Esophagus squamous epithelium (tissue), 5 donors: ENCODE measurements at regions not wholly inside any gene's neighbourhood (a gene's known extent, or its start where the extent isn't known, plus 50 kb on each side); places are given as distances from the start of the nearest gene placed in this dataset.
"Not testable (repeated sequence)": the region's sequence is repeated elsewhere in the genome, so short reads cannot be mapped to it uniquely, and the experiment has no call there.

Experiments used
- DNase-seq: peaks from one replicate; lab custom pipeline; 2025; lab: John Stamatoyannopoulos, UW
- H3K27ac ChIP-seq, 4 donors: fragments of 200-600 bp; sonication (generic); one replicate each; pipeline ENCODE4 v1.5.1; 2016 to 2019; ENCODE audit warnings: mild to moderate bottlenecking in 1 of 4
- H3K27me3 ChIP-seq, 4 donors: fragments of 200-600 bp; sonication (generic); 1 replicate in 3 of 4; 2 replicates in 1 of 4; pipeline versions ENCODE4 v1.5.1 to v1.6.0; 2017 to 2021; ENCODE audit warnings: antibody characterized with exemption in 1 of 4
- H3K36me3 ChIP-seq, 3 donors: fragments of 200-600 bp; sonication (generic); one replicate each; pipeline ENCODE4 v1.5.1; 2016 to 2019
- H3K4me1 ChIP-seq, 3 donors: fragments of 200-600 bp; sonication (generic); one replicate each; pipeline ENCODE4 v1.5.1; 2017 to 2019
- H3K4me3 ChIP-seq, 4 donors: fragments of 200-600 bp; sonication (generic); 1 replicate in 3 of 4; 2 replicates in 1 of 4; pipeline ENCODE4 v1.5.1; 2016 to 2019; ENCODE audit warnings: mild to moderate bottlenecking in 2 of 4, moderate library complexity in 1 of 4
- H3K9me3 ChIP-seq, 3 donors: fragments of 200-600 bp; sonication (generic); one replicate each; pipeline ENCODE4 v1.5.1; 2016 to 2019
- CTCF ChIP-seq, 6 experiments: fragments of 450-650 bp in 4 of 6; fragments of 200-600 bp in 2 of 6; sonication (generic) in 2 of 6; IDR thresholded peaks; one replicate each; pipeline ENCODE4 v1.5.1; 2016 to 2019; ENCODE audit warnings: antibody characterized with exemption in 6 of 6, mild to moderate bottlenecking in 4 of 6, moderate library complexity in 4 of 6
- POLR2A ChIP-seq, 4 donors: fragments of 450-650 bp; IDR thresholded peaks; one replicate each; pipeline ENCODE4 v1.6.1; 2017; ENCODE audit warnings: antibody characterized with exemption in 4 of 4, mild to moderate bottlenecking in 4 of 4, moderate library complexity in 3 of 4
- WGBS, 2 donors: methylation state at CpG; one replicate each; pipeline ENCODE4 v1.1.5; 2018; 5-methylcytosine and 5-hydroxymethylcytosine counted together
- intact Hi-C: fragments of 100-400 bp; cut with DNase I; formaldehyde crosslinking; loops from one replicate; pipeline ENCODE4 v1.15.0; 2022
- donor health status: DM: yes; HTN: yes; CAD: no.

DNA sequence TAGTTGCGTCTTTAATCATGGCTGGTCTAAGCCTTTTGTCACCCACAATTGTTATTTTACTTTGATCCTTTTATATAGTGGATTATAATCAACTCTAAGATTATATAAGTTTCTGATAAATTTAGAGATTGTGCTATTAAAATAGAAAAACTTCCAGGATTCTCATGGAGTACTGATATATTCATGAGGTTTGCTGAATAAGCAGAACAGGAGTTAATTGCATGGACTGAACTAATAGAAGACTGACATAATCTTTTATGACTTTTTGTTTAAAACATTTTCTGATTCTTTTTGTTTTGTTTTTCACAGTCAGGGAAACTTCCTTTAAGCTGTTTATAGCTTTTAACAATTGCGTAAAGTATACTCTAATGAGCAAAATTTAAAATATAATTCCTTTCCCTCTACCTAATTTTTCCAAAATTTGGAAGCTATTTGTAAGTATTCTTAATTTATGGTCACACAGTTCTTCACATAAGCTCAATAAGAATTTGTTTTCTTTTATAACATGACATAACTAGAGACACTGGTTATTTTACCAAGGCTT, 129.9 kb upstream of the TMEM260 start:
- no peak overlapping the region for H3K27ac ChIP-seq
- intact Hi-C loops = no loop called here
- H3K27me3 ChIP-seq = peaks cover 0 to 1% (median 0%) of the 10 kb centered on the region in 4 donors
- H3K4me1 ChIP-seq = no peaks in the 10 kb centered on the region
- H3K9me3 ChIP-seq = no peaks in the 10 kb centered on the region
- WGBS, 2 donors = 84 to 90% methylated on average over 2 of the region's 2 CpGs
- no peak for DNase-seq
- TF ChIP-seq POLR2A (IDR thresholded peaks at IDR 0.05) = no peak
- TF ChIP-seq CTCF (IDR thresholded peaks at IDR 0.05) = no peak
- no peak overlapping the region for H3K4me3 ChIP-seq
- H3K36me3 ChIP-seq = no peaks in the 10 kb centered on the region

- Histone ChIP-seq H3K4me1 (no peaks in the 10 kb centered on the region), H3K9me3 (no peaks in the 10 kb centered on the region)
- 33 to 72% methylated on average over 5 to 6 of the region's 6 CpGs for WGBS, 2 donors
Observed at GRCh38 chr14:56452940-56453339, 126.7 kb upstream of the TMEM260 start.

GRCh38 chr14:56454680-56455079, 124.9 kb upstream of the TMEM260 start:
- H3K36me3 ChIP-seq, intact Hi-C loops, H3K9me3 ChIP-seq, H3K27me3 ChIP-seq, H3K4me3 ChIP-seq, DNase-seq, H3K27ac ChIP-seq, H3K4me1 ChIP-seq: not testable (repeated sequence)
- WGBS, 2 donors = 83% methylated on average over 2 of the region's 3 CpGs; no CpG with 5 or more reads in 1 of the 2 donors

More at GRCh38 chr14:56452940-56453339, 126.7 kb upstream of the TMEM260 start:
- DNase-seq = no peak
- Histone ChIP-seq H3K4me3 (no peak overlapping the region), H3K27ac (no peak overlapping the region), H3K36me3 (no peaks in the 10 kb centered on the region), H3K27me3 (peaks cover 0 to 7% (median 0%) of the 10 kb centered on the region in 4 donors)
- intact Hi-C loops = no loop called here
- no peak for TF ChIP-seq POLR2A (IDR thresholded peaks at IDR 0.05)

DNA sequence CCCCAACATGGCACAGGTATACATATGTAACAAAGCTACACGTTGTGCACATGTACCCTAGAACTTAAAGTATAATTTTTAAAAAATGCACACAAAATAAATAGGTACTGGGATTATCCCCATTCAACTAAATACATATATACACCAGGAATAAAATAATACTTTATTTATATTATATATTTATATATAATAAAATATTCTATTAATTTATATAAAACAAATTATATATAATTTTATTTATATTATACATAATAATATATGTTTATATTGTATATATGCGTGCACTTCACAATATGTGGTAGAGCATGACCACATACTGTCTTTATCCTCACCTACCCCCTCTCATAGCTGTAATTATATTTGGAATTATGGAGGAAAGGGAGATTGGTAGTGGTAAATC, 119.1 kb upstream of the TMEM260 start:
- H3K36me3 ChIP-seq = no peaks in the 10 kb centered on the region
- no peaks in the 10 kb centered on the region for H3K4me1 ChIP-seq
- intact Hi-C loops = no loop called here
- TF ChIP-seq CTCF (IDR thresholded peaks at IDR 0.05) (no peak), POLR2A (IDR thresholded peaks at IDR 0.05) (no peak)
- H3K27me3 ChIP-seq = no peaks in the 10 kb centered on the region
- H3K9me3 ChIP-seq = no peaks in the 10 kb centered on the region
- no peak overlapping the region for H3K4me3 ChIP-seq
- no peak overlapping the region for H3K27ac ChIP-seq
- WGBS, 2 donors = 84 to 87% methylated on average over 2 of the region's 2 CpGs
- DNase-seq = no peak

GRCh38 chr14:56461276-56462275, 118.0 kb upstream of the TMEM260 start:
- WGBS, 2 donors = 73 to 89% methylated on average over 8 of the region's 8 CpGs
- intact Hi-C loops = no loop called here

More at GRCh38 chr14:56461276-56462275, 118.0 kb upstream of the TMEM260 start:
- Histone ChIP-seq H3K27me3 (no peaks in the 10 kb centered on the region), H3K27ac (no peak overlapping the region), H3K36me3 (no peaks in the 10 kb centered on the region), H3K4me1 (no peaks in the 10 kb centered on the region), H3K4me3 (no peak overlapping the region), H3K9me3 (no peaks in the 10 kb centered on the region)
- no peak for TF ChIP-seq CTCF (IDR thresholded peaks at IDR 0.05)
- no peak for TF ChIP-seq POLR2A (IDR thresholded peaks at IDR 0.05)
- no peak for DNase-seq
